ENCODE measurements at regions not wholly inside any gene's neighbourhood (a gene's known extent, or its start where the extent isn't known, plus 50 kb on each side); places are given as distances from the start of the nearest gene placed in this dataset.
A peak's percentile ranks its signal among the peaks of the same experiment; 100 is the strongest.
"Not testable (repeated sequence)": the region's sequence is repeated elsewhere in the genome, so short reads cannot be mapped to it uniquely, and the experiment has no call there.

- H3K36me3 ChIP-seq, result no peaks in the 10 kb centered on the region
- intact Hi-C loops (cut with DNase I; ENCODE audit: low total_unique reads), result loop anchor here (10.0 kb wide), 1 partner anchor 121 kb away; no protein-coding TSS in a partner anchor
- no peaks in the 10 kb centered on the region for H3K27me3 ChIP-seq
- peak; percentile 86 for DNase-seq
- 15 to 16% methylated on average over 7 to 22 of the region's 22 CpGs for WGBS, 2 donors (ENCODE audit: low coverage in 1 of 2)
- in situ Hi-C loops (cut with MboI; ENCODE audit: low pct_ligation_motif_present in 1 of 4, low pct_unique_long_range_greater_than_20kb in 1 of 4, low sequenced_read_pairs in 3 of 4), result loop anchor here in 3 of 4 donors (10.0 to 25.0 kb wide), 3 partner anchors 131 to 268 kb away; partner anchors contain the start of gene NIPBL (in 1 of the 3)
- peaks cover 0 to 23% (median 19%) of the 10 kb centered on the region in 4 donors for H3K4me1 ChIP-seq
- TF ChIP-seq EP300 (IDR thresholded peaks at IDR 0.05; ENCODE audit: low read depth) (no peak), CTCF (IDR thresholded peaks at IDR 0.05) (peak in 3 of 5 experiments; percentile 56 to 73 (median 71)), POLR2A (IDR thresholded peaks at IDR 0.05) (no peak), POLR2AphosphoS5 (IDR thresholded peaks at IDR 0.05) (peak in 1 of 3 donors; percentile 12)
- H3K9me3 ChIP-seq, result no peaks in the 10 kb centered on the region
- peak overlapping the region; percentile 86 to 92 (median 88) for H3K27ac ChIP-seq
- H3K4me3 ChIP-seq, result peak overlapping the region; percentile 39 to 65 (median 49)
Measured at GRCh38 chr5:36743891-36744772, 132.4 kb upstream of the NIPBL start.

- in situ Hi-C loops (cut with MboI; ENCODE audit: low pct_ligation_motif_present in 1 of 4, low pct_unique_long_range_greater_than_20kb in 1 of 4, low sequenced_read_pairs in 3 of 4), result loop anchor here in 3 of 4 donors (10.0 to 25.0 kb wide), 3 partner anchors 130 to 267 kb away; partner anchors contain the start of gene NIPBL (in 1 of the 3)
Measured at GRCh38 chr5:36744773-36745589, 131.6 kb upstream of the NIPBL start.

GRCh38 chr5:36747794-36748193, 128.8 kb upstream of the NIPBL start:
- in situ Hi-C loops (cut with MboI; ENCODE audit: low pct_ligation_motif_present in 1 of 4, low pct_unique_long_range_greater_than_20kb in 1 of 4, low sequenced_read_pairs in 3 of 4), result loop anchor here in 3 of 4 donors (10.0 to 25.0 kb wide), 3 partner anchors 127 to 265 kb away; partner anchors contain the start of gene NIPBL (in 1 of the 3)
- H3K4me3 ChIP-seq, H3K27ac ChIP-seq, H3K27me3 ChIP-seq, DNase-seq, H3K36me3 ChIP-seq, H3K9me3 ChIP-seq: not testable (repeated sequence)
- 94 to 96% methylated on average over 3 of the region's 4 CpGs for WGBS, 2 donors (ENCODE audit: low coverage in 1 of 2)
- intact Hi-C loops (cut with DNase I; ENCODE audit: low total_unique reads), result loop anchor here (10.0 kb wide), 1 partner anchor 117 kb away; no protein-coding TSS in a partner anchor
- H3K4me1 ChIP-seq, result peaks cover 0 to 21% (median 19%) of the 10 kb centered on the region in 4 donors

More at GRCh38 chr5:36744773-36745589, 131.6 kb upstream of the NIPBL start:
- TF ChIP-seq EP300 (IDR thresholded peaks at IDR 0.05; ENCODE audit: low read depth), result no peak
- peak; percentile 54 for TF ChIP-seq POLR2A (IDR thresholded peaks at IDR 0.05)
- peak in 2 of 5 experiments; percentile 70 to 80 for TF ChIP-seq CTCF (IDR thresholded peaks at IDR 0.05)
- TF ChIP-seq POLR2AphosphoS5 (IDR thresholded peaks at IDR 0.05), result peak; percentile 43 to 78 (median 71)
- peak overlapping the region; percentile 39 to 65 (median 49) for H3K4me3 ChIP-seq
- 0 to 3% methylated on average over 2 to 28 of the region's 50 CpGs for WGBS, 2 donors (ENCODE audit: low coverage in 1 of 2)
- DNase-seq, result peak; percentile 93
- peak overlapping the region; percentile 86 to 92 (median 88) for H3K27ac ChIP-seq
- intact Hi-C loops (cut with DNase I; ENCODE audit: low total_unique reads), result loop anchor here (10.0 kb wide), 1 partner anchor 120 kb away; no protein-coding TSS in a partner anchor
- H3K9me3 ChIP-seq, result no peaks in the 10 kb centered on the region
- H3K36me3 ChIP-seq, result no peaks in the 10 kb centered on the region
- peaks cover 0 to 22% (median 19%) of the 10 kb centered on the region in 4 donors for H3K4me1 ChIP-seq
- no peaks in the 10 kb centered on the region for H3K27me3 ChIP-seq

GRCh38 chr5:36751886-36752285, 124.7 kb upstream of the NIPBL start:
- in situ Hi-C loops (cut with MboI; ENCODE audit: low pct_ligation_motif_present in 1 of 4, low pct_unique_long_range_greater_than_20kb in 1 of 4, low sequenced_read_pairs in 3 of 4), result no loop called here

More at GRCh38 chr5:36751886-36752285, 124.7 kb upstream of the NIPBL start:
- Histone ChIP-seq H3K9me3 (no peaks in the 10 kb centered on the region), H3K27me3 (no peaks in the 10 kb centered on the region), H3K4me3 (no peak overlapping the region), H3K27ac (no peak overlapping the region), H3K36me3 (no peaks in the 10 kb centered on the region), H3K4me1 (peaks cover 0 to 10% (median 3%) of the 10 kb centered on the region in 4 donors)
- DNase-seq, result no peak
- intact Hi-C loops (cut with DNase I; ENCODE audit: low total_unique reads), result no loop called here
- TF ChIP-seq POLR2AphosphoS5 (IDR thresholded peaks at IDR 0.05) (no peak), EP300 (IDR thresholded peaks at IDR 0.05; ENCODE audit: low read depth) (no peak), POLR2A (IDR thresholded peaks at IDR 0.05) (no peak), CTCF (IDR thresholded peaks at IDR 0.05) (no peak)
- WGBS, 2 donors (ENCODE audit: low coverage in 1 of 2), result 85 to 100% methylated on average over 1 of the region's 1 CpG

Measured in transverse colon (tissue), 4 donors.